ENCODE measurements at regions not wholly inside any gene's neighbourhood (a gene's known extent, or its start where the extent isn't known, plus 50 kb on each side); places are given as distances from the start of the nearest gene placed in this dataset.

- TF ChIP-seq CTCF (IDR thresholded peaks at IDR 0.05; ENCODE audit: insufficient read depth in 1 of 2, low read depth in 1 of 2, low read length in 1 of 2, severe bottlenecking in 1 of 2, unreplicated experiment in 1 of 2), result no peak
- no TSS peak for BruUV-seq (replicated peaks)
- CTCF ChIA-PET, result no interaction called here
- POLR2A ChIA-PET, result no interaction called here
- Histone ChIP-seq H3K4me3 (ENCODE audit: low read depth, low read length) (no peak overlapping the region), H3K4me1 (no peaks in the 10 kb centered on the region), H3K27me3 (replicated peaks; ENCODE audit: control insufficient read depth, insufficient read depth, low read length) (no peaks in the 10 kb centered on the region; the same call in 1 of the 2 replicates), H3K36me3 (ENCODE audit: control insufficient read depth, insufficient read depth, low read length) (no peaks in the 10 kb centered on the region), H3K9me3 (no peaks in the 10 kb centered on the region)
- Mint-ChIP-seq H3K27me3 (ENCODE audit: insufficient read depth, unreplicated experiment) (peaks cover 31% of the 10 kb centered on the region), H3K4me3 (ENCODE audit: unreplicated experiment) (no peak overlapping the region), H3K4me1 (ENCODE audit: low read depth, unreplicated experiment) (no peaks in the 10 kb centered on the region), H3K27ac (ENCODE audit: unreplicated experiment) (no peak overlapping the region), H3K36me3 (ENCODE audit: insufficient read depth, unreplicated experiment) (no peaks in the 10 kb centered on the region), H3K9me3 (ENCODE audit: unreplicated experiment) (no peaks in the 10 kb centered on the region)
- intact Hi-C loops (cut with micrococcal nuclease; ENCODE audit: unreplicated experiment), result no loop called here
- no peak for DNase-seq
Measured at GRCh38 chr3:55305696-55306485, 181.2 kb downstream of the WNT5A start.

GRCh38 chr3:55300701-55301100, 186.4 kb downstream of the WNT5A start:
- TF ChIP-seq CTCF (IDR thresholded peaks at IDR 0.05; ENCODE audit: insufficient read depth in 1 of 2, low read depth in 1 of 2, low read length in 1 of 2, severe bottlenecking in 1 of 2, unreplicated experiment in 1 of 2), result no peak
- Histone ChIP-seq H3K4me3 (ENCODE audit: low read depth, low read length) (no peak overlapping the region), H3K36me3 (ENCODE audit: control insufficient read depth, insufficient read depth, low read length) (no peaks in the 10 kb centered on the region), H3K27me3 (replicated peaks; ENCODE audit: control insufficient read depth, insufficient read depth, low read length) (no peaks in the 10 kb centered on the region; the same call in 1 of the 2 replicates), H3K4me1 (no peaks in the 10 kb centered on the region), H3K9me3 (no peaks in the 10 kb centered on the region)
- Mint-ChIP-seq H3K27me3 (ENCODE audit: insufficient read depth, unreplicated experiment) (peaks cover 27% of the 10 kb centered on the region), H3K4me1 (ENCODE audit: low read depth, unreplicated experiment) (no peaks in the 10 kb centered on the region), H3K27ac (ENCODE audit: unreplicated experiment) (no peak overlapping the region), H3K4me3 (ENCODE audit: unreplicated experiment) (no peak overlapping the region), H3K36me3 (ENCODE audit: insufficient read depth, unreplicated experiment) (no peaks in the 10 kb centered on the region), H3K9me3 (ENCODE audit: unreplicated experiment) (no peaks in the 10 kb centered on the region)
- CTCF ChIA-PET, result no interaction called here
- DNase-seq, result no peak
- POLR2A ChIA-PET, result no interaction called here
- no TSS peak for BruUV-seq (replicated peaks)
- intact Hi-C loops (cut with micrococcal nuclease; ENCODE audit: unreplicated experiment), result no loop called here

- H3K27me3 Mint-ChIP-seq (ENCODE audit: insufficient read depth, unreplicated experiment), result peaks cover 24% of the 10 kb centered on the region
Measured at GRCh38 chr3:55297706-55298105, 189.4 kb downstream of the WNT5A start.

More at GRCh38 chr3:55297706-55298105, 189.4 kb downstream of the WNT5A start:
- Mint-ChIP-seq H3K4me1 (ENCODE audit: low read depth, unreplicated experiment) (no peaks in the 10 kb centered on the region), H3K4me3 (ENCODE audit: unreplicated experiment) (no peak overlapping the region), H3K27ac (ENCODE audit: unreplicated experiment) (no peak overlapping the region), H3K36me3 (ENCODE audit: insufficient read depth, unreplicated experiment) (no peaks in the 10 kb centered on the region), H3K9me3 (ENCODE audit: unreplicated experiment) (no peaks in the 10 kb centered on the region)
- Histone ChIP-seq H3K4me3 (ENCODE audit: low read depth, low read length) (no peak overlapping the region), H3K9me3 (no peaks in the 10 kb centered on the region), H3K4me1 (no peaks in the 10 kb centered on the region), H3K27me3 (replicated peaks; ENCODE audit: control insufficient read depth, insufficient read depth, low read length) (no peaks in the 10 kb centered on the region), H3K36me3 (ENCODE audit: control insufficient read depth, insufficient read depth, low read length) (no peaks in the 10 kb centered on the region)
- no peak for DNase-seq
- ChIA-PET POLR2A (no interaction called here), CTCF (no interaction called here)
- intact Hi-C loops (cut with micrococcal nuclease; ENCODE audit: unreplicated experiment), result no loop called here
- no peak for TF ChIP-seq CTCF (IDR thresholded peaks at IDR 0.05; ENCODE audit: insufficient read depth in 1 of 2, low read depth in 1 of 2, low read length in 1 of 2, severe bottlenecking in 1 of 2, unreplicated experiment in 1 of 2)
- BruUV-seq (replicated peaks), result no TSS peak

All from Caco-2 (cell line).